GM20000 (cell line): ENCODE measurements at regions not wholly inside any gene's neighbourhood (a gene's known extent, or its start where the extent isn't known, plus 50 kb on each side); places are given as distances from the start of the nearest gene placed in this dataset.

Experiments
- DNase-seq: peaks from one replicate; pipeline ENCODE4 v3.0.0; 2012; ENCODE audit warnings: low spot score
- TF ChIP-seq, protein P1 (sequence below): IDR thresholded peaks from 2 replicates; pipeline ENCODE4 v1.5.1; 2012; ENCODE audit warnings: mild to moderate bottlenecking, control low read depth; ENCODE audit errors: extremely low read depth, missing control alignments

DNA sequence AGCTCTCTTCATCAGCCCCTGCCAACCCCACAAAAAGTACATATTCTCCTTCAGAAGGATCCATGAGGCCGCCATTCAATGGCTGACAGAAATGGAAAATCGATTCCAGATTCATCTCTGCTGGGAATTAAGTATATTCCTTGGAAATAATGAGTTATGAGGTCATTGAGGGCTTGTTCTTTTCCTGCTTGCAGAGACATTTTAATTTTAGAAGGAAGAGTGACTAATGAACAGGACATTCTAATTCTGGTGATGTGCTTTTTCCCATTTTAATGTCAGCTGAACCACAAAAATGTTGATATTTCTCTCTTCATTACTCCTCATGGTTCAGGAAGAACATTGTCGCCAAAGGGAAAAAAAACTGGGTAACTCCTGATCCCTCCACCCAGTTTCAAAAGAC, 314.0 kb downstream of the PIK3R1 start:
- no peak for DNase-seq
- TF ChIP-seq, protein P1, sequence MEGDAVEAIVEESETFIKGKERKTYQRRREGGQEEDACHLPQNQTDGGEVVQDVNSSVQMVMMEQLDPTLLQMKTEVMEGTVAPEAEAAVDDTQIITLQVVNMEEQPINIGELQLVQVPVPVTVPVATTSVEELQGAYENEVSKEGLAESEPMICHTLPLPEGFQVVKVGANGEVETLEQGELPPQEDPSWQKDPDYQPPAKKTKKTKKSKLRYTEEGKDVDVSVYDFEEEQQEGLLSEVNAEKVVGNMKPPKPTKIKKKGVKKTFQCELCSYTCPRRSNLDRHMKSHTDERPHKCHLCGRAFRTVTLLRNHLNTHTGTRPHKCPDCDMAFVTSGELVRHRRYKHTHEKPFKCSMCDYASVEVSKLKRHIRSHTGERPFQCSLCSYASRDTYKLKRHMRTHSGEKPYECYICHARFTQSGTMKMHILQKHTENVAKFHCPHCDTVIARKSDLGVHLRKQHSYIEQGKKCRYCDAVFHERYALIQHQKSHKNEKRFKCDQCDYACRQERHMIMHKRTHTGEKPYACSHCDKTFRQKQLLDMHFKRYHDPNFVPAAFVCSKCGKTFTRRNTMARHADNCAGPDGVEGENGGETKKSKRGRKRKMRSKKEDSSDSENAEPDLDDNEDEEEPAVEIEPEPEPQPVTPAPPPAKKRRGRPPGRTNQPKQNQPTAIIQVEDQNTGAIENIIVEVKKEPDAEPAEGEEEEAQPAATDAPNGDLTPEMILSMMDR: no peak

DNA sequence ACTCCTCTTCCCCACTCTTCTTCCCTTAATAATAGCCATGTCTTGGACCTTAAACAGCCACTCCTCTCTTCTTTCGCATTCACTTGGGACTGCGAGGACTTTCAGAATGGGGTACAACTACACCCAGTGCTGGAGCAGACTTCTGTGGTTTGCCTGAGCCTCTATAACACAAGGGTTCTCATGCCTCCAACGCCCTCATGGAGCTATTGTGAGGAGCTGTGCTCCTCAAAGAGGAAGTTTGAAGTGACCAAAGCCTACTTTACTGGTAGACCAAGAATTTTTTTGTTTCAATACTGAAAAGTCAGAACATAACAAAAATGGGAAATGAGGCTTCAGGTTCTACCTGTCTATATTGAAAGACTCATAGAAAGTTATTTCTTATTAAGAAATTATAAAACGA, 316.4 kb downstream of the PIK3R1 start:
- TF ChIP-seq, protein P1: no peak
- no peak for DNase-seq

DNA sequence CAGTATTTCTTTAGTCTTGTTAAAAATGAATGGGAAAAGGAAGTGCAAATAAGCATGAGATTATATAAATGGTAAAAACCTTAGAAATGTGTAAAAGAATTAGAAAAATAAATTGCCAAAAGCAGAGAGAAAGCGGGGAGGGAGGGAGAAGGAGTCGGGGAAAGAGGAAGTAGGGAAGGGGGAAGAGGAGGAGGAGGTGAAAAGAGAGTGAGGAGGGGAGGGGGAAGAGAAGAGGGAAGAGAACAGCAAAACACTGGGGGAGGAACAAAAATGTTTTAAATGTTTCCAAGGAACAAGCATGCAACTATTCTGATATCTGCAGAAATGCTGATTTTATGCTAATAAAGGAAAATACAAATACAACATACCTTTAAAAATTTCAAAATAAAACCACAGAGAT, 317.5 kb downstream of the PIK3R1 start:
- DNase-seq: no peak
- TF ChIP-seq, protein P1: no peak

DNA sequence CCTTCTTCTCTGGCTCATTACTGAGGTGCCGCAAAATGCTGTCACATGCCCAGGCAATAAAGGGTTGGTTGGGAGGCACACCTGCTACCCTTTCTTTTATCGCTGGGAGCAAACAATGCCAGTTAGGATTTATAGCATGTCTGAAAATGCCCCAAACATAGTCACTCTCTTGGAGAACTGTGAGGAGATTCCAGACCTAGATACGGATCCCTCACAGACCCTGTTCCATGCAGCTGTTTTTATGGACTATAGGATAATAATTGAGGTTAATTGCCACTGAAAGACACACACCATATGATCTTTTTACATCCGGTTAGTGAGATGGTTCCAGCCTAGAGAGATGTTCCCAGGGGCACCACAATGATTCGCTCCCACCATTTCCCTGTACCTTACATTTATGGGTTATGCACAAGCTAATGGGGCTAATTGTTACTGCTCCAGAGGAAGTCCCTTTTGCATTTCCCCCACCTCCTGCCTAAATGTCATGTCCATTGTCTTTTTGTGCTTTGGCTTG, 318.1 kb downstream of the PIK3R1 start:
- TF ChIP-seq, protein P1: no peak
- no peak for DNase-seq

DNA sequence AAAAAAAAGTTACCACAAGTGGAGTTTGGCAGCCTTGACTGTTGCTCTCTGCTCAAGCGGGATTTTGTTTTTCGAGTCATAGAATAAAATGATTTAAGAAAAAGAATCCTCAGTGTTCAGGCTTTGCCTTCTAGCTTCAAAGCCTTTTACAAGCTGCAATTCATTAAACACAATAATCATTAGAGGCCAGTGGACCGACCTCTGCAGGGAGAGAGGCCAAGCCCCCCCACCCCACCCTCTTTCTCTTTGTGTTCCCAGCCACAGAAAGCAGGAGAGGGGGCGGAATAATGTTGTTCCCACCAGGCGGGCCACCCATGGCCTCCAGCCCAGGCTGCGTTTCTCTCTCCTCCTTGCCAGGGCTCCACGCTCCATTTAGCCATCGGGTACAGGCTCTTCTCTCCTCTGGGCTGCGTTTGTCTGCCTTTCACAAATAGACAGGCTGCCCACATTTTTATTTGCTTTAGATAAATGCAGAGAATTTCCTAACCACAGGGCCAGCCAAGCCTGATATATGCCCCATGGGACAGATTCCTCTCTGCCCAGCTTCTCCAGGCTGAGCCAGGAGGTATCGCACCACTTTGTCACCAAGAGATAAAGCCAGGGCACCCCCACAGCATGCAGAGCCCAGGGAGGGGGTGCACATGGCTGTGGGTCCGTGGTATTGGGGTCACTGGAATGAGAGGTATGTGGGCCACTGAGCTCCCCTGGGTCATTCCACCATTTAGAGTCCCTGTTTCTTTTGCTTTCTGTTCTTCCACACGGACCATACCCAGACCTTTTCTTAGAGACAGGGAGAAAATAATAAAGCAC, 318.8 kb downstream of the PIK3R1 start:
- DNase-seq: no peak
- TF ChIP-seq, protein P1: no peak

DNA sequence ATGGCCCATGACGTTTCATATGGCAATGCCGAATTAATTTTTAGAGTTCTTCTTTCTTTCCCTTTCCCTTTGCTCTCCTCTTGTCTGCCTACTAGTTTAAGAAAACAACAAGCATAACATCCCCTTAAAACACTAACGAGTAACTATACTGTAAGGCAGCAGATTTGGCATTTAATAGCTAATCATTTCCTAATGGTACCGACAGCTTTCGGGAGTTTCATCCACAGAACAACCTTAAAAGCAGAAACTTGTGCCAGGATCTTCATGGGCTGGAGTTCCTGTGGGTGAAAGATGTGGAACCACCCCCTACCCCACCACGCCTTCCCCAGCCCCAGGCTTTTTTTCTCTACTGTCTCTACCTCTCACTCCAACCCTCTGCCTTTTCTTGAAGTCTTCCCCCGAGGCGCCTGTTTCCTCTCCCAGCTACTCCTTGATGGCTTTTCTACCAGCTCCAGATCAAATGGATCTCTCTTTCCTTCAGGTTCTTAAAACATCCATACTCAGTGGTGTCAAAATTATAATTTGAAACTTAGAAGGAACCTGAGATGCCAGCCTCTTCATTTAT, 319.5 kb downstream of the PIK3R1 start:
- DNase-seq: no peak
- TF ChIP-seq, protein P1: no peak

DNA sequence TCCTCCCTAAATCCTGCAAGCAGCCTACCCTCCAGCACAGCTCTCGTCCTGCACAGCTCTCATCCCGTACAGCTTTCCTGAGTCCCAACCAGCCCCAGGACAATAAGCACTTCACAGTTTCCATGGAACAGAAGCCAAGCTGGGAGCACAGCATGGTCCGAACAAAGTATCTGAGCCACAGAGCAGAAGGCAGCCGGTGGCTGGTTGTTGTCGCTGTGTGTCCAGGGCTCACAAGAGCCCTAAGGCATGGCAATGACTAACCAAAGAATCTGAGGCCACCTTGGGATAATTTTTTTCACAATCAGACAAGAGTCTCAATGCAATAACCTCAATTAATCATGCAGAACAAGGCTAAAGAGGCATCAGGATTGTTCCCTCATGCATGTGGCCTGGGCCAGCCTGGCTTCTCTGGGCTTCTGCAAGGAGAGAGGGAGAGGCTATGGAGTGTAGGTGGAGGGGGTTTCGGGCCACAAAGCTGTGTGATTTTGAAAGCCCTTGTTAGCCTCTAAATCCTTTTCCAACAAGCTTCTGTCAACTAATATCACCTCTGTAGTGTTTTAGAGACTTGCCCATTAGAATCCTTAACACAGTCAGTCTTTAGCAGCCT, 323.4 kb downstream of the PIK3R1 start:
- DNase-seq: no peak
- TF ChIP-seq, protein P1: no peak
